ENCODE measurements at regions not wholly inside any gene's neighbourhood (a gene's known extent, or its start where the extent isn't known, plus 50 kb on each side); places are given as distances from the start of the nearest gene placed in this dataset.

DNA sequence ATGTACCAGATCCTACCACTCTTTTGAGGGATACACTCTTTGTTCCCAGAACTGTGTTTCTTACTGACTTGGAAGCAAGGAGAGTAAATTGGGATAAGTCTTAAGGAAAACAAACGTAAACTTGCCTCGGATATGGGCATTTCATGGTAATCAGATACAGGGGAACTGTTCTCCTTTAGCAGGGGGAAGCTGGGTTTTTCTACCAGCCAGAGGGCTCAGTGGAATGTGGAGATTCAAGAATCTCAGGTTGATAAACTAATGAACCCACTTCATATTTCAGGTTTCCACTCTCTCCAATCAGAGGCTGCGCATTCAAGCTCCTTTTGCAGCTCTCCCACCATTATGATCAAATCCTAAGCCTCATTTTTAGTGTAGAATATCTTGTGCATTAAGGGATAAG lies 676.5 kb upstream of the FSHR start:
- H3K27me3 ChIP-seq (ENCODE audit: control insufficient read depth, insufficient read depth, low read length) = no peaks in the 10 kb centered on the region
- no peak overlapping the region for H3K4me3 ChIP-seq (ENCODE audit: low read depth, low read length)
- H3K36me3 ChIP-seq (ENCODE audit: control insufficient read depth, insufficient read depth, low read length) = no peaks in the 10 kb centered on the region
- FAIRE-seq (no peak), DNase-seq (ENCODE audit: low read depth) (no peak)
- TF ChIP-seq, protein P1, sequence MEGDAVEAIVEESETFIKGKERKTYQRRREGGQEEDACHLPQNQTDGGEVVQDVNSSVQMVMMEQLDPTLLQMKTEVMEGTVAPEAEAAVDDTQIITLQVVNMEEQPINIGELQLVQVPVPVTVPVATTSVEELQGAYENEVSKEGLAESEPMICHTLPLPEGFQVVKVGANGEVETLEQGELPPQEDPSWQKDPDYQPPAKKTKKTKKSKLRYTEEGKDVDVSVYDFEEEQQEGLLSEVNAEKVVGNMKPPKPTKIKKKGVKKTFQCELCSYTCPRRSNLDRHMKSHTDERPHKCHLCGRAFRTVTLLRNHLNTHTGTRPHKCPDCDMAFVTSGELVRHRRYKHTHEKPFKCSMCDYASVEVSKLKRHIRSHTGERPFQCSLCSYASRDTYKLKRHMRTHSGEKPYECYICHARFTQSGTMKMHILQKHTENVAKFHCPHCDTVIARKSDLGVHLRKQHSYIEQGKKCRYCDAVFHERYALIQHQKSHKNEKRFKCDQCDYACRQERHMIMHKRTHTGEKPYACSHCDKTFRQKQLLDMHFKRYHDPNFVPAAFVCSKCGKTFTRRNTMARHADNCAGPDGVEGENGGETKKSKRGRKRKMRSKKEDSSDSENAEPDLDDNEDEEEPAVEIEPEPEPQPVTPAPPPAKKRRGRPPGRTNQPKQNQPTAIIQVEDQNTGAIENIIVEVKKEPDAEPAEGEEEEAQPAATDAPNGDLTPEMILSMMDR (IDR thresholded peaks at IDR 0.05; ENCODE audit: insufficient read depth, low read length, severe bottlenecking) = no peak

DNA sequence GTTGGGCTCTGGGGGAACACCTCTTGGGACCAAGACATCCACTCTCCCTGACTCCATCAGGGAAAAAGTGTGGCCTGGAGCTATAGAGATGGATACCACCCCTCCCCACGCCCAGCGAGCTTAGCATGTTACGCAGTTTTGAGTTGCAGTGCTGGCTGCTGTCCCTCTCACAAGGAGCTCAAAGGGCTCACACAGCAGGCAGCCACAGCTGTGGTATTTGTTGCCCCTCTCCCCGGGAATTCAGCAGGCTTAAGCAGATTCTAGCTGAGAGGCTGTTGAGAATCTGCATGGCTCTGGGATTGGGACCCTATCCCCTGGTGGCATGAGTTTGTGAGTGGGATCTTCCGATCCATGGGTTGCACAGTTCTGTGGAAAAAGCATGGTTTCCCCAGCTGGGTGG lies 673.1 kb upstream of the FSHR start:
- Histone ChIP-seq H3K36me3 (ENCODE audit: control insufficient read depth, insufficient read depth, low read length) (no peaks in the 10 kb centered on the region), H3K27me3 (ENCODE audit: control insufficient read depth, insufficient read depth, low read length) (no peaks in the 10 kb centered on the region), H3K4me3 (ENCODE audit: low read depth, low read length) (no peak overlapping the region)
- TF ChIP-seq, protein P1 (IDR thresholded peaks at IDR 0.05; ENCODE audit: insufficient read depth, low read length, severe bottlenecking) = no peak
- no peak for DNase-seq (ENCODE audit: low read depth)
- no peak for FAIRE-seq

DNA sequence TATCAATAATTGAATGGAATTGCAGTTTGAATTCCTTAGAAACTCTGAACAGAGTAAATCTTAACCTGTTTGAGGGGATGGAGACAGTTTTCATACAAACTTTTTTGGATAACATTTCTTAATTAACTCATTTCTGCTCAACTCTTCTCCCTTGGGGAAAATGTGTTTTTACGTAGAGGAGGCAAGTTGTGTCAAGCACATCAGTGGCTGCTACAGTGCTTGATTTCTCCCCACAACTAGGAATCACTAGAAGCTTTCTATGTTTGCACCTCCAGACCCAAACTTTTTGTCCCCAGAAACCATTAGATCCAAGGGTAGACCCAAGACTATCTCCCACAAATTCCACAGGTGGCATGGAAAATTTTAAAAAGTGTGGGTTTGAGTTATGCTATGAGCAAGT lies 658.9 kb upstream of the FSHR start:
- no peaks in the 10 kb centered on the region for H3K27me3 ChIP-seq (ENCODE audit: control insufficient read depth, insufficient read depth, low read length)
- TF ChIP-seq, protein P1 (IDR thresholded peaks at IDR 0.05; ENCODE audit: insufficient read depth, low read length, severe bottlenecking) = no peak
- FAIRE-seq (no peak), DNase-seq (ENCODE audit: low read depth) (no peak)
- no peaks in the 10 kb centered on the region for H3K36me3 ChIP-seq (ENCODE audit: control insufficient read depth, insufficient read depth, low read length)
- no peak overlapping the region for H3K4me3 ChIP-seq (ENCODE audit: low read depth, low read length)

DNA sequence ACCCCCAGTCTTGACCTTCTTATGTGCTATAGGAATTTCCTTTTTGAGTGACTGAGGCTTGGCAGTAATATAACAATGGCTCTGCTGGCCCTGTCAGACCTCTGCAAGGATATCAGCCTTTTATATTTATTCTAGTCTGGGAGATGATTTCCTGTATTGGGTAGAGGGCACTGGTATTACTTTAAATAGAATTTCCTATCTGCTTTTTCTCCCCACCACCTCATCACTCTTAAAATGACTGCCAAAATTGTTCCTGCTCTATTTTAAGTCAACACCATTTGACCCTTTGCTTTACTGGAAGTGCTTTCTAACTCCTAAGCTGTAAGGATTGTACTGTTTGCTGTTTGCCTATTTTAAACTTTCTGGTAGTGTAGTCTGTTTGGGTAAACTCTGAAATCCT lies 658.4 kb upstream of the FSHR start:
- H3K36me3 ChIP-seq (ENCODE audit: control insufficient read depth, insufficient read depth, low read length) = no peaks in the 10 kb centered on the region
- DNase-seq (ENCODE audit: low read depth) = no peak
- FAIRE-seq = no peak
- TF ChIP-seq, protein P1 (IDR thresholded peaks at IDR 0.05; ENCODE audit: insufficient read depth, low read length, severe bottlenecking) = no peak
- no peak overlapping the region for H3K4me3 ChIP-seq (ENCODE audit: low read depth, low read length)
- no peaks in the 10 kb centered on the region for H3K27me3 ChIP-seq (ENCODE audit: control insufficient read depth, insufficient read depth, low read length)

DNA sequence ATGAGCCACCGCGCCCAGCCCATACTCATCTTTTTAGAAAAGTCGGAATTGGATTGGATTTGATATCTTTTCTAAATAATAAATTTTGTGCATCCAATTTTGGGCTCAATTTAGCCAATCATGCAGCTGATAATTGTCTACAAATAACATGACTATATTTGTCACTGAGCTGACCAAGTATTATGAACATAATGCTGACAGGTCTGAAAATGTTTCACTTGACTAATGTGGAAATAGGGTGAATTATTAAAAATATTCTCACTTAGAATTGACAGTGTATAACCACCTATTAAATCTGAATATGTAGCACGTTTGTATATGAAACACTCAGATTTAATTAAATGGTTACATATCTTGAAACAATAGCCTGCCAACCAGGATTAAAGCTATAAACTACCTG lies 657.2 kb upstream of the FSHR start:
- DNase-seq (ENCODE audit: low read depth) = no peak
- TF ChIP-seq, protein P1 (IDR thresholded peaks at IDR 0.05; ENCODE audit: insufficient read depth, low read length, severe bottlenecking) = no peak
- no peak for FAIRE-seq
- Histone ChIP-seq H3K4me3 (ENCODE audit: low read depth, low read length) (no peak overlapping the region), H3K36me3 (ENCODE audit: control insufficient read depth, insufficient read depth, low read length) (no peaks in the 10 kb centered on the region), H3K27me3 (ENCODE audit: control insufficient read depth, insufficient read depth, low read length) (no peaks in the 10 kb centered on the region)

DNA sequence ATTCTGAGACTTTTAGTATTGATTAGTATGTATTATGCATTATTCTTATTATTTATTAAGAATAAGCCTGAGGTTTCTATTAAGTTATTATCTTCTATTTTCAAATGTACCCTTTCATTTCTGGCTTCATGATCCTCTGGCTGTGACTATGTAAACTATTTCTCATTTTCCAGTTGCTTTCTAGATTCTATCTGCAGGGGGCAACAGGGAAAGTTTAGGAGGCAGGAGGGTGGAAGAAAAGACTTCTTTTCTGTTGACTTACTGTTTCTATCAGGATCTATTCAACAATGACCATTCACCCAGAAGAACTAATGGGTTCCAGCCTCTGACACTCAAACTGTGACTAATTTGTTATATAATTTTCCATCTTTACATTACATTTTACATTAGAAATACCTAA lies 653.4 kb upstream of the FSHR start:
- DNase-seq (ENCODE audit: low read depth) = no peak
- Histone ChIP-seq H3K4me3 (ENCODE audit: low read depth, low read length) (no peak overlapping the region), H3K27me3 (ENCODE audit: control insufficient read depth, insufficient read depth, low read length) (no peaks in the 10 kb centered on the region), H3K36me3 (ENCODE audit: control insufficient read depth, insufficient read depth, low read length) (no peaks in the 10 kb centered on the region)
- TF ChIP-seq, protein P1 (IDR thresholded peaks at IDR 0.05; ENCODE audit: insufficient read depth, low read length, severe bottlenecking) = no peak
- no peak for FAIRE-seq

All from bronchial epithelial cell (primary cell).